Transverse colon (tissue), 3 donors: ENCODE measurements at regions not wholly inside any gene's neighbourhood (a gene's known extent, or its start where the extent isn't known, plus 50 kb on each side); places are given as distances from the start of the nearest gene placed in this dataset.

Experiments used
- POLR2A ChIP-seq: fragments of 450-650 bp; IDR thresholded peaks from one replicate; pipeline ENCODE4 v1.6.1; 2016; ENCODE audit warnings: antibody characterized with exemption, mild to moderate bottlenecking, moderate library complexity
- TF ChIP-seq, protein P1 (sequence below), 5 experiments: fragments of 200-600 bp in 3 of 5; fragments of 450-650 bp in 2 of 5; sonication (generic) in 3 of 5; IDR thresholded peaks; 1 replicate in 2 of 5; 2 replicates in 3 of 5; pipeline ENCODE4 v1.5.1; 2016 to 2017; ENCODE audit warnings: antibody characterized with exemption in 5 of 5, inconsistent platforms in 3 of 5, mild to moderate bottlenecking in 2 of 5, moderate library complexity in 1 of 5

- TF ChIP-seq, protein P1, sequence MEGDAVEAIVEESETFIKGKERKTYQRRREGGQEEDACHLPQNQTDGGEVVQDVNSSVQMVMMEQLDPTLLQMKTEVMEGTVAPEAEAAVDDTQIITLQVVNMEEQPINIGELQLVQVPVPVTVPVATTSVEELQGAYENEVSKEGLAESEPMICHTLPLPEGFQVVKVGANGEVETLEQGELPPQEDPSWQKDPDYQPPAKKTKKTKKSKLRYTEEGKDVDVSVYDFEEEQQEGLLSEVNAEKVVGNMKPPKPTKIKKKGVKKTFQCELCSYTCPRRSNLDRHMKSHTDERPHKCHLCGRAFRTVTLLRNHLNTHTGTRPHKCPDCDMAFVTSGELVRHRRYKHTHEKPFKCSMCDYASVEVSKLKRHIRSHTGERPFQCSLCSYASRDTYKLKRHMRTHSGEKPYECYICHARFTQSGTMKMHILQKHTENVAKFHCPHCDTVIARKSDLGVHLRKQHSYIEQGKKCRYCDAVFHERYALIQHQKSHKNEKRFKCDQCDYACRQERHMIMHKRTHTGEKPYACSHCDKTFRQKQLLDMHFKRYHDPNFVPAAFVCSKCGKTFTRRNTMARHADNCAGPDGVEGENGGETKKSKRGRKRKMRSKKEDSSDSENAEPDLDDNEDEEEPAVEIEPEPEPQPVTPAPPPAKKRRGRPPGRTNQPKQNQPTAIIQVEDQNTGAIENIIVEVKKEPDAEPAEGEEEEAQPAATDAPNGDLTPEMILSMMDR (IDR thresholded peaks at IDR 0.05), result no peak
- no peak for TF ChIP-seq POLR2A
Measured at GRCh38 chr10:78857193-78857592, 211.6 kb upstream of the ZMIZ1 start.
